Heart right ventricle (tissue), 16 donors: ENCODE measurements at regions not wholly inside any gene's neighbourhood (a gene's known extent, or its start where the extent isn't known, plus 50 kb on each side); places are given as distances from the start of the nearest gene placed in this dataset.

Experiments used
- ATAC-seq, 8 donors: fragments of 200-7000 bp; cut with Tn5 transposase; one replicate each; pipeline ENCODE4 v1.9.1; 2020; ENCODE audit warnings: mild to moderate bottlenecking in 8 of 8, moderate library complexity in 8 of 8, moderate number of reproducible peaks in 1 of 8
- DNase-seq, 2 donors: peaks; one replicate each; pipeline ENCODE4 v3.0.0-alpha.2; 2020
- H3K27ac ChIP-seq, 10 donors: fragments of 200-600 bp; sonication (generic) in 2 of 10; one replicate each; pipeline versions ENCODE4 v1.5.0 to v1.8.0; 2020 to 2022; ENCODE audit warnings: mild to moderate bottlenecking in 3 of 10
- H3K27me3 ChIP-seq, 7 donors: fragments of 200-600 bp; one replicate each; pipeline ENCODE4 v1.8.0; 2021 to 2022; ENCODE audit warnings: mild to moderate bottlenecking in 2 of 7
- H3K36me3 ChIP-seq, 9 donors: fragments of 200-600 bp; sonication (generic) in 1 of 9; one replicate each; pipeline versions ENCODE4 v1.5.0 to v1.8.0; 2020 to 2022; ENCODE audit warnings: mild to moderate bottlenecking in 2 of 9
- H3K4me1 ChIP-seq, 9 donors: fragments of 200-600 bp; sonication (generic) in 1 of 9; one replicate each; pipeline versions ENCODE4 v1.5.0 to v1.8.0; 2020 to 2022; ENCODE audit warnings: mild to moderate bottlenecking in 4 of 9
- H3K4me3 ChIP-seq, 10 donors: fragments of 200-600 bp; sonication (generic) in 2 of 10; one replicate each; pipeline versions ENCODE4 v1.5.0 to v1.8.0; 2020 to 2022; ENCODE audit warnings: mild to moderate bottlenecking in 7 of 10, moderate library complexity in 2 of 10
- H3K9me3 ChIP-seq, 11 donors: fragments of 200-600 bp in 10 of 11; sonication (generic) in 2 of 11; one replicate each; pipeline versions ENCODE4 v1.5.0 to v1.8.0; 2013 to 2022; ENCODE audit warnings: mild to moderate bottlenecking in 2 of 11, control low read depth in 1 of 11, moderate library complexity in 1 of 11
- WGBS, 2 donors: extraction: QIAGEN DNeasy Blood & Tissue Kit; methylation state at CpG; one replicate each; pipeline ENCODE4 v1.1.7; 2013; ENCODE audit warnings: inconsistent platforms in 1 of 2; 5-methylcytosine and 5-hydroxymethylcytosine counted together
- intact Hi-C, 10 donors: fragments of 100-400 bp; cut with DNase I; formaldehyde crosslinking; loops; one replicate each; pipeline versions ENCODE4 v1.11.1 to v1.14.2; 2022
- TF ChIP-seq, protein P1 (sequence below), 9 donors: fragments of 200-600 bp; sonication (generic) in 2 of 9; IDR thresholded peaks; one replicate each; pipeline versions ENCODE4 v1.5.0 to v1.8.0; 2021 to 2022; ENCODE audit warnings: antibody characterized with exemption in 9 of 9, mild to moderate bottlenecking in 5 of 9, moderate library complexity in 1 of 9
- donor health status: Arrhythmogenic right ventricular cardiomyopathy.
- donor health status: ischemic (EF 13 %, LVEDD 7.1; RV severe dilation, severe dysfunction).
- donor health status: healthy with polysubstance abuse.
- donor health status: DM: no; HTN: yes; CAD: no.
- donor health status: DM: no; HTN: no; CAD: no.
- donor health status: ischemic (EF 25% LVEDD 6.9; RV normal size, moderate dysfunction).
- donor health status: ischemic (EF 25% LVEDD 5.7; RV mildly dilated, moderate dysfunction).
- donor health status: healthy.
- donor health status: DM: yes; HTN: yes; CAD: no.
- donor health status: Ischemic cardiomyopathy.
- donor health status: ischemic (EF 35%, LVEDD 5.7; RV mildly dilated, moderate dysfunction).
- donor health status: nonischemic (EF 11% LVEDD 7.7; RV severe dilation, severe dysfunction).
- donor health status: DM: yes; HTN: yes; CAD: no.
- donor health status: PGD.
- donor health status: ischemic (EF 29% LVEDD 5.4; RV normal size, mild dysfunction).
- donor health status: nonischemic (EF 23%, LVEDD 6.1; RV moderate dilation, normal function).

DNA sequence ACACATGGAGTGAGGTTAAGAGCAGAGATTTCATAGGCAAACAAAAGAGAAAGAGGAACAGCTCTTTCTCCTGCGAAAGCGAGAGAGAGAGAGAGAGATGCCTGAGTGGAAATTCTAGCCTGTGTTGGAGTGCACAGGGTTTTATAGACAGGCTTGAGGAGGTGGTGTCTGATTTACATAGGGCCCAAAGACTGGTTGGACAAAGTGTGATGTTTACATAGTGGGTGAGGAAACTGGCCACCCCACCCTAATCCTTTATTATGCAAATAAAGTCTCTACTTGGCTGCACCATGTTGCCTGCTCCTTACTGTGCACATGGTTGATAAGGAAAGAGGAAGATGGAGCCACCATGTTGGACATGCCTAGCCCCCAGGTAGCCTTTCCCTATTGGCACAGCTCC is 967.8 kb upstream of the SORCS1 start:
- 85 to 86% methylated on average over 2 of the region's 2 CpGs for WGBS, 2 donors
- no peaks in the 10 kb centered on the region for H3K27me3 ChIP-seq
- no peak for DNase-seq
- H3K36me3 ChIP-seq, result no peaks in the 10 kb centered on the region
- no peaks in the 10 kb centered on the region for H3K9me3 ChIP-seq
- ATAC-seq, result no peak
- intact Hi-C loops, result no loop called here
- H3K4me3 ChIP-seq, result no peak overlapping the region
- H3K4me1 ChIP-seq, result peaks cover 0 to 4% (median 0%) of the 10 kb centered on the region in 9 donors
- TF ChIP-seq, protein P1, sequence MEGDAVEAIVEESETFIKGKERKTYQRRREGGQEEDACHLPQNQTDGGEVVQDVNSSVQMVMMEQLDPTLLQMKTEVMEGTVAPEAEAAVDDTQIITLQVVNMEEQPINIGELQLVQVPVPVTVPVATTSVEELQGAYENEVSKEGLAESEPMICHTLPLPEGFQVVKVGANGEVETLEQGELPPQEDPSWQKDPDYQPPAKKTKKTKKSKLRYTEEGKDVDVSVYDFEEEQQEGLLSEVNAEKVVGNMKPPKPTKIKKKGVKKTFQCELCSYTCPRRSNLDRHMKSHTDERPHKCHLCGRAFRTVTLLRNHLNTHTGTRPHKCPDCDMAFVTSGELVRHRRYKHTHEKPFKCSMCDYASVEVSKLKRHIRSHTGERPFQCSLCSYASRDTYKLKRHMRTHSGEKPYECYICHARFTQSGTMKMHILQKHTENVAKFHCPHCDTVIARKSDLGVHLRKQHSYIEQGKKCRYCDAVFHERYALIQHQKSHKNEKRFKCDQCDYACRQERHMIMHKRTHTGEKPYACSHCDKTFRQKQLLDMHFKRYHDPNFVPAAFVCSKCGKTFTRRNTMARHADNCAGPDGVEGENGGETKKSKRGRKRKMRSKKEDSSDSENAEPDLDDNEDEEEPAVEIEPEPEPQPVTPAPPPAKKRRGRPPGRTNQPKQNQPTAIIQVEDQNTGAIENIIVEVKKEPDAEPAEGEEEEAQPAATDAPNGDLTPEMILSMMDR (IDR thresholded peaks at IDR 0.05), result no peak
- no peak overlapping the region for H3K27ac ChIP-seq

GRCh38 chr10:108130575-108130974 is 966.1 kb upstream of the SORCS1 start:
- WGBS, 2 donors, result 78% methylated on average over 2 of the region's 2 CpGs
- no peaks in the 10 kb centered on the region for H3K27me3 ChIP-seq
- H3K4me1 ChIP-seq, result peaks cover 0 to 4% (median 0%) of the 10 kb centered on the region in 9 donors
- DNase-seq (no peak), ATAC-seq (no peak)
- intact Hi-C loops, result no loop called here
- TF ChIP-seq, protein P1 (IDR thresholded peaks at IDR 0.05), result no peak
- H3K27ac ChIP-seq, result no peak overlapping the region
- H3K9me3 ChIP-seq, result no peaks in the 10 kb centered on the region
- no peaks in the 10 kb centered on the region for H3K36me3 ChIP-seq
- no peak overlapping the region for H3K4me3 ChIP-seq

- no peaks in the 10 kb centered on the region for H3K4me1 ChIP-seq
- no peaks in the 10 kb centered on the region for H3K27me3 ChIP-seq
- TF ChIP-seq, protein P1 (IDR thresholded peaks at IDR 0.05), result no peak
- no peak overlapping the region for H3K4me3 ChIP-seq
- ATAC-seq, result no peak
- no peaks in the 10 kb centered on the region for H3K36me3 ChIP-seq
- intact Hi-C loops, result no loop called here
- DNase-seq, result no peak
- 27 to 48% methylated on average over 2 of the region's 2 CpGs for WGBS, 2 donors
- H3K27ac ChIP-seq, result no peak overlapping the region
- peaks cover 0 to 12% (median 0%) of the 10 kb centered on the region in 11 donors for H3K9me3 ChIP-seq
Observed at GRCh38 chr10:108112218-108112617, 947.7 kb upstream of the SORCS1 start.

DNA sequence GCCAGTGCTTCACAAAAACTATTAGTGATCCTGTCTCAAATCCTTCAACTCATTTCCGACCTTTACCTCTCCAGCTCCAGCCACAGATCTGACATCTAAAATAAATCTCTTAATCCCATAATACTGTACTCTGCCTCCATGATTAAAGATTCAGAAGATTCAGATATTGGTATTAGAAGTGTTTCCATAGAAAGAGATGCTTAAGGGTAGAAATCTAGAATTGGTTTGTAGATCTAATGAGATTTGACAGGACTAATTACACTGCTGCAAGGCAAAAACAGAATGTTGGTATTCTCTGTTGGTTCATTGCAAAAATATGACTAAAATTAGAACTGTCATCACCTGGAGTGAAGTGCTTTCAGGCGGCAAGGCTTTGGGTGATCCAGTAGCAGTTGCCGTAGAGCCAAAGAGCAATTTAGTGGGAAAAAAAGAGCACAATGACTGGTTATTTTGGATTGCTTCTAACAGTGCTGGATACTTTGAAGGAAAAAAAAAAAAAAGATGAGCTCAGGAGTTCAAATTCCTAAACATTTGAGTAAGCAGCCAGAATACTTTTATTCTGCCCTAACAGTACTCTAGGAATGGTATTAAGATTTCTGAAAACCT is 940.1 kb upstream of the SORCS1 start:
- H3K36me3 ChIP-seq, result no peaks in the 10 kb centered on the region
- TF ChIP-seq, protein P1 (IDR thresholded peaks at IDR 0.05), result no peak
- ATAC-seq (peak in 2 of 8 donors; percentile 47 to 53), DNase-seq (no peak)
- no peak overlapping the region for H3K4me3 ChIP-seq
- WGBS, 2 donors, result 42 to 45% methylated on average over 3 of the region's 3 CpGs
- intact Hi-C loops, result no loop called here
- no peaks in the 10 kb centered on the region for H3K9me3 ChIP-seq
- no peaks in the 10 kb centered on the region for H3K4me1 ChIP-seq
- H3K27ac ChIP-seq, result no peak overlapping the region
- H3K27me3 ChIP-seq, result no peaks in the 10 kb centered on the region
